SK-N-SH (cell line): ENCODE measurements at regions not wholly inside any gene's neighbourhood (a gene's known extent, or its start where the extent isn't known, plus 50 kb on each side); places are given as distances from the start of the nearest gene placed in this dataset.
"Not testable (repeated sequence)": the region's sequence is repeated elsewhere in the genome, so short reads cannot be mapped to it uniquely, and the experiment has no call there.

Experiments used
- CTCF ChIA-PET: fragments of 300-600, 350-600 bp; formaldehyde crosslinking; extraction: SDS; loops from one replicate; lab custom pipeline; 2021; lab: Yijun Ruan, JAX
- POLR2A ChIA-PET: fragments of 350-600 bp; sonication (Branson Sonifier 250); formaldehyde crosslinking; extraction: SDS; loops from one replicate; lab custom pipeline; 2020; ENCODE audit warnings: antibody characterized with exemption, inconsistent platforms; lab: Yijun Ruan, JAX
- DNase-seq: peaks from one replicate; pipeline ENCODE4 v3.0.0; 2012
- H2AFZ ChIP-seq: fragments of 200-600 bp; sonication (generic); 2 replicates; pipeline ENCODE4 v1.8.1; 2016; ENCODE audit warnings: antibody characterized with exemption, mild to moderate bottlenecking, low read depth
- H3F3A ChIP-seq: fragments of 200-600 bp; sonication (generic); replicated peaks from 2 replicates; pipeline ENCODE3; 2016; ENCODE audit warnings: antibody characterized with exemption, mild to moderate bottlenecking; ENCODE audit not compliant: insufficient read depth
- H3K27ac ChIP-seq, 2 experiments: fragments of 200-500 bp in 1 of 2; fragments of 200-600 bp in 1 of 2; sonication (Bioruptor generic) in 1 of 2; sonication (generic), shearing (Covaris generic) in 1 of 2; 2 replicates each; pipeline versions ENCODE4 v1.5.1 to v1.6.1; 2014 to 2016; ENCODE audit warnings: low read depth in 2 of 2, inconsistent platforms in 1 of 2, low read length in 1 of 2, mild to moderate bottlenecking in 1 of 2, mixed read lengths in 1 of 2
- H3K27me3 ChIP-seq: fragments of 200-600 bp; sonication (generic), shearing (Covaris generic); 2 replicates; pipeline ENCODE4 v1.6.1; 2016; ENCODE audit warnings: mixed run types; ENCODE audit not compliant: insufficient read depth
- H3K36me3 ChIP-seq, 2 experiments: fragments of 200-500 bp in 1 of 2; fragments of 200-600 bp in 1 of 2; sonication (Bioruptor generic) in 1 of 2; sonication (generic) in 1 of 2; replicated peaks in 1 of 2; 2 replicates each; pipeline versions ENCODE3 to v1.5.1; 2014 to 2016; ENCODE audit warnings: low read length in 1 of 2, mild to moderate bottlenecking in 1 of 2; ENCODE audit not compliant: insufficient read depth in 2 of 2, control insufficient read depth in 1 of 2
- H3K4me1 ChIP-seq, 2 experiments: fragments of 200-500 bp in 1 of 2; fragments of 200-600 bp in 1 of 2; sonication (Bioruptor generic) in 1 of 2; sonication (generic), shearing (Covaris generic) in 1 of 2; 2 replicates each; pipeline versions ENCODE4 v1.5.1 to v1.6.1; 2014 to 2016; ENCODE audit warnings: low read depth in 1 of 2, low read length in 1 of 2, mixed run types in 1 of 2; ENCODE audit not compliant: insufficient read depth in 2 of 2, control insufficient read depth in 1 of 2
- H3K4me2 ChIP-seq: fragments of 200-600 bp; sonication (generic), shearing (Covaris generic); 2 replicates; pipeline ENCODE4 v1.6.1; 2017; ENCODE audit warnings: mixed run types
- H3K4me3 ChIP-seq, 2 experiments: fragments of 200-500 bp in 1 of 2; fragments of 200-600 bp in 1 of 2; sonication (Bioruptor generic) in 1 of 2; sonication (generic), shearing (Covaris generic) in 1 of 2; 2 replicates each; pipeline versions ENCODE4 v1.5.1 to v1.8.1; 2014 to 2016; ENCODE audit warnings: low read depth in 2 of 2, inconsistent platforms in 1 of 2, low read length in 1 of 2, mild to moderate bottlenecking in 1 of 2, mixed read lengths in 1 of 2, moderate library complexity in 1 of 2
- H3K79me2 ChIP-seq: fragments of 200-600 bp; sonication (generic); 2 replicates; pipeline ENCODE4 v1.8.1; 2017; ENCODE audit warnings: mild to moderate bottlenecking; ENCODE audit not compliant: insufficient read depth
- H3K9ac ChIP-seq: fragments of 200-600 bp; sonication (generic); 2 replicates; pipeline ENCODE4 v1.6.1; 2017; ENCODE audit warnings: mixed run types
- H3K9me2 ChIP-seq: fragments of 200-600 bp; sonication (generic); 2 replicates; pipeline ENCODE4 v1.6.1; 2017; ENCODE audit warnings: mixed run types
- H3K9me3 ChIP-seq: fragments of 200-600 bp; sonication (generic); 2 replicates; pipeline ENCODE4 v1.6.1; 2017; ENCODE audit warnings: mixed run types, mild to moderate bottlenecking, moderate library complexity
- H4K20me1 ChIP-seq: fragments of 200-600 bp; sonication (generic); 2 replicates; pipeline ENCODE4 v1.6.1; 2017; ENCODE audit warnings: mild to moderate bottlenecking, mixed run types; ENCODE audit not compliant: insufficient read depth
- EZH2phosphoT487 ChIP-seq: fragments of 200-600 bp; sonication (generic); IDR thresholded peaks from 2 replicates; pipeline ENCODE4 v1.6.1; 2017; ENCODE audit warnings: low read depth, mixed run types, mild to moderate bottlenecking, antibody characterized with exemption, moderate library complexity, borderline replicate concordance
- JUND ChIP-seq: IDR thresholded peaks from 2 replicates; pipeline ENCODE4 v1.4.0; 2012
- RXRA ChIP-seq: IDR thresholded peaks from 2 replicates; pipeline ENCODE4 v1.4.0; 2012; ENCODE audit warnings: low read depth, mild to moderate bottlenecking, borderline replicate concordance
- SIN3A ChIP-seq: IDR thresholded peaks from 2 replicates; pipeline ENCODE4 v1.6.1; 2012; ENCODE audit warnings: low read depth, mild to moderate bottlenecking, low read length, moderate library complexity, borderline replicate concordance
- TAF1 ChIP-seq: IDR thresholded peaks from 2 replicates; pipeline ENCODE4 v1.6.1; 2012; ENCODE audit warnings: low read depth, mild to moderate bottlenecking, low read length, moderate library complexity, borderline replicate concordance
- TCF12 ChIP-seq: IDR thresholded peaks from 2 replicates; pipeline ENCODE4 v1.4.0; 2012
- YY1 ChIP-seq: IDR thresholded peaks from 2 replicates; pipeline ENCODE4 v1.4.0; 2012; ENCODE audit warnings: low read depth, mild to moderate bottlenecking
- WGBS: methylation state at CpG from one replicate; pipeline ENCODE4 v1.1.6; 2017; ENCODE audit warnings: low lambda C conversion rate; 5-methylcytosine and 5-hydroxymethylcytosine counted together
- TF ChIP-seq, protein P1 (sequence below): IDR thresholded peaks from 2 replicates; pipeline ENCODE4 v1.4.0; 2012; ENCODE audit warnings: low read depth
- TF ChIP-seq, protein P2 (sequence below): IDR thresholded peaks from 2 replicates; pipeline ENCODE4 v1.4.0; 2012; ENCODE audit warnings: low read depth, borderline replicate concordance
- TF ChIP-seq, protein P3 (sequence below): fragments of 150-350 bp; IDR thresholded peaks from 2 replicates; pipeline ENCODE4 v1.6.1; 2016; ENCODE audit warnings: mild to moderate bottlenecking, low read depth, low read length

DNA sequence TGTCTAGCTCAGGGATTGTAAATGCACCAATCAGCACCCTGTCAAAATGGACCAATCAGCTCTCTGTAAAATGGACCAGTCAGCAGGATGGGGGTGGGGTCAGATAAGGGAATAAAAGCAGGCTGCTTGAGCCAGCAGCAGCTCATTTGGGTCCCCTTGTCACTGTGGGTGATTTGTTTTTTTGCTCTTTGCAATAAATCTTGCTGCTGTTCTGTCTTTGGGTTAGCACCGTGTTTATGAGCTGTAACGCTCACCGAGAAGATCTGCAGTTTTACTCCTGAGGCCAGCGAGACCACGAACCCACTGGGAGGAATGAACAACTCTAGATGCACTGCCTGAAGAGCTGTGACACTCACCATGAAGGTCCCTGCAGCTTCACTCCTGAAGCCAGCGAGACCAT lies 134.1 kb upstream of the LMNTD1 start:
- Histone ChIP-seq H3K27ac (no peak overlapping the region), H3K36me3 (no peaks in the 10 kb centered on the region), H3K4me1 (peaks cover 15 to 16% of the 10 kb centered on the region in 2 experiments), H3K9me3 (no peaks in the 10 kb centered on the region), H3K4me2 (no peak overlapping the region), H3K27me3 (no peaks in the 10 kb centered on the region), H3K9ac (no peak overlapping the region), H2AFZ (no peak overlapping the region), H3K9me2 (no peaks in the 10 kb centered on the region), H4K20me1 (no peaks in the 10 kb centered on the region), H3F3A (no peaks in the 10 kb centered on the region), H3K4me3 (no peak overlapping the region), H3K79me2 (no peaks in the 10 kb centered on the region)
- CTCF ChIA-PET: interaction anchor here (0.7 kb wide), 1 partner anchor 404 kb away, joined by 3 read pairs; no protein-coding TSS in a partner anchor
- POLR2A ChIA-PET: no interaction called here
- WGBS: 91% methylated on average over 6 of the region's 6 CpGs
- TF ChIP-seq EZH2phosphoT487 (no peak), RXRA (no peak), TAF1 (no peak), YY1 (no peak), JUND (no peak), SIN3A (no peak), TCF12 (no peak)
- TF ChIP-seq, protein P1, sequence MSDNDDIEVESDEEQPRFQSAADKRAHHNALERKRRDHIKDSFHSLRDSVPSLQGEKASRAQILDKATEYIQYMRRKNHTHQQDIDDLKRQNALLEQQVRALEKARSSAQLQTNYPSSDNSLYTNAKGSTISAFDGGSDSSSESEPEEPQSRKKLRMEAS: no peak
- TF ChIP-seq, protein P2, sequence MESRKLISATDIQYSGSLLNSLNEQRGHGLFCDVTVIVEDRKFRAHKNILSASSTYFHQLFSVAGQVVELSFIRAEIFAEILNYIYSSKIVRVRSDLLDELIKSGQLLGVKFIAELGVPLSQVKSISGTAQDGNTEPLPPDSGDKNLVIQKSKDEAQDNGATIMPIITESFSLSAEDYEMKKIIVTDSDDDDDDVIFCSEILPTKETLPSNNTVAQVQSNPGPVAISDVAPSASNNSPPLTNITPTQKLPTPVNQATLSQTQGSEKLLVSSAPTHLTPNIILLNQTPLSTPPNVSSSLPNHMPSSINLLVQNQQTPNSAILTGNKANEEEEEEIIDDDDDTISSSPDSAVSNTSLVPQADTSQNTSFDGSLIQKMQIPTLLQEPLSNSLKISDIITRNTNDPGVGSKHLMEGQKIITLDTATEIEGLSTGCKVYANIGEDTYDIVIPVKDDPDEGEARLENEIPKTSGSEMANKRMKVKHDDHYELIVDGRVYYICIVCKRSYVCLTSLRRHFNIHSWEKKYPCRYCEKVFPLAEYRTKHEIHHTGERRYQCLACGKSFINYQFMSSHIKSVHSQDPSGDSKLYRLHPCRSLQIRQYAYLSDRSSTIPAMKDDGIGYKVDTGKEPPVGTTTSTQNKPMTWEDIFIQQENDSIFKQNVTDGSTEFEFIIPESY: no peak
- TF ChIP-seq, protein P3, sequence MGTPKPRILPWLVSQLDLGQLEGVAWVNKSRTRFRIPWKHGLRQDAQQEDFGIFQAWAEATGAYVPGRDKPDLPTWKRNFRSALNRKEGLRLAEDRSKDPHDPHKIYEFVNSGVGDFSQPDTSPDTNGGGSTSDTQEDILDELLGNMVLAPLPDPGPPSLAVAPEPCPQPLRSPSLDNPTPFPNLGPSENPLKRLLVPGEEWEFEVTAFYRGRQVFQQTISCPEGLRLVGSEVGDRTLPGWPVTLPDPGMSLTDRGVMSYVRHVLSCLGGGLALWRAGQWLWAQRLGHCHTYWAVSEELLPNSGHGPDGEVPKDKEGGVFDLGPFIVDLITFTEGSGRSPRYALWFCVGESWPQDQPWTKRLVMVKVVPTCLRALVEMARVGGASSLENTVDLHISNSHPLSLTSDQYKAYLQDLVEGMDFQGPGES: no peak
- no peak for DNase-seq

DNA sequence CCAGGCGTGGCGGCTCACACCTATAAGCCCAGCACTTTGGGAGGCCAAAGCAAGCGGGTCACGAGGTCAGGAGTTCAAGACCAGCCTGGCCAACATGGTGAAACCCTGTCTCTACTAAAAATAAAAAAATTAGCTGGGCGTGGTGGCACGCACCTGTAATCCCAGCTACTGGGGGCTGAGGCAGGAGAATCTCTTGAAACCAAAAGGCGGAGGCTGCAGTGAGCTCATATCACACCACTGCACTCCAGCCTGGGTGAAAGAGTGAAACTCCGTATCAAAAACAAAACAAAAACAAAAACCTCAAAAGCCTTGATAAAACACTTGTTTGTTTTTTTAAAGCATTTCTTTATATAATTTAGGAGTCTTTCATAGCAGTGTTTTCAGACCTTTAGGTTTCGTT lies 135.8 kb upstream of the LMNTD1 start:
- H3K9ac ChIP-seq, DNase-seq, H3K9me3 ChIP-seq, H3K27me3 ChIP-seq, H3K79me2 ChIP-seq, CTCF ChIA-PET, H3K27ac ChIP-seq, H3F3A ChIP-seq, H3K4me2 ChIP-seq, H3K36me3 ChIP-seq, H2AFZ ChIP-seq, H3K9me2 ChIP-seq, H4K20me1 ChIP-seq, H3K4me3 ChIP-seq, POLR2A ChIA-PET: not testable (repeated sequence)
- WGBS: 86% methylated on average over 9 of the region's 9 CpGs
- H3K4me1 ChIP-seq: peaks cover 15 to 30% of the 10 kb centered on the region in 2 experiments
